Mesothelial cell of epicardium (in vitro differentiated cells): ENCODE measurements at regions not wholly inside any gene's neighbourhood (a gene's known extent, or its start where the extent isn't known, plus 50 kb on each side); places are given as distances from the start of the nearest gene placed in this dataset.
"Not testable (repeated sequence)": the region's sequence is repeated elsewhere in the genome, so short reads cannot be mapped to it uniquely, and the experiment has no call there.

Experiments
- DNase-seq, 2 experiments: peaks; one replicate each; pipeline ENCODE4 v3.0.0; 2021; ENCODE audit warnings: low spot score in 2 of 2; ENCODE audit not compliant: unreplicated experiment in 2 of 2
- H3K27ac Mint-ChIP-seq: 2 replicates; pipeline ENCODE4 v1.8.0; 2021; ENCODE audit warnings: mixed read lengths
- H3K27me3 Mint-ChIP-seq: 2 replicates; pipeline ENCODE4 v1.8.0; 2021; ENCODE audit warnings: low read depth, mixed read lengths
- H3K36me3 Mint-ChIP-seq: 2 replicates; pipeline ENCODE4 v1.8.0; 2021; ENCODE audit warnings: mixed read lengths
- H3K4me1 Mint-ChIP-seq: 2 replicates; pipeline ENCODE4 v1.8.0; 2021; ENCODE audit warnings: mixed read lengths
- H3K4me3 Mint-ChIP-seq: 2 replicates; pipeline ENCODE4 v1.8.0; 2021; ENCODE audit warnings: mild to moderate bottlenecking, moderate library complexity, mixed read lengths
- H3K9me3 Mint-ChIP-seq: 2 replicates; pipeline ENCODE4 v1.8.0; 2021; ENCODE audit warnings: mixed read lengths
- CTCF ChIP-seq: fragments of 200-600 bp; sonication (generic); IDR thresholded peaks from one replicate; pipeline ENCODE4 v1.5.0; 2021; ENCODE audit warnings: antibody characterized with exemption; ENCODE audit not compliant: unreplicated experiment

GRCh38 chr12:85462888-85463287, 182.9 kb downstream of the ALX1 start:
- no peak for TF ChIP-seq CTCF
- Mint-ChIP-seq H3K27me3 (no peaks in the 10 kb centered on the region), H3K27ac (no peak overlapping the region), H3K4me1 (no peaks in the 10 kb centered on the region), H3K9me3 (no peaks in the 10 kb centered on the region), H3K36me3 (no peaks in the 10 kb centered on the region), H3K4me3 (no peak overlapping the region)
- no peak for DNase-seq

GRCh38 chr12:85466890-85467289, 186.9 kb downstream of the ALX1 start:
- Mint-ChIP-seq H3K27me3 (peaks cover 2% of the 10 kb centered on the region), H3K4me3 (no peak overlapping the region), H3K4me1 (peaks cover 19% of the 10 kb centered on the region), H3K9me3 (peaks cover 12% of the 10 kb centered on the region), H3K36me3 (peaks cover 6% of the 10 kb centered on the region), H3K27ac (no peak overlapping the region)
- no peak for DNase-seq
- TF ChIP-seq CTCF, result no peak

DNA sequence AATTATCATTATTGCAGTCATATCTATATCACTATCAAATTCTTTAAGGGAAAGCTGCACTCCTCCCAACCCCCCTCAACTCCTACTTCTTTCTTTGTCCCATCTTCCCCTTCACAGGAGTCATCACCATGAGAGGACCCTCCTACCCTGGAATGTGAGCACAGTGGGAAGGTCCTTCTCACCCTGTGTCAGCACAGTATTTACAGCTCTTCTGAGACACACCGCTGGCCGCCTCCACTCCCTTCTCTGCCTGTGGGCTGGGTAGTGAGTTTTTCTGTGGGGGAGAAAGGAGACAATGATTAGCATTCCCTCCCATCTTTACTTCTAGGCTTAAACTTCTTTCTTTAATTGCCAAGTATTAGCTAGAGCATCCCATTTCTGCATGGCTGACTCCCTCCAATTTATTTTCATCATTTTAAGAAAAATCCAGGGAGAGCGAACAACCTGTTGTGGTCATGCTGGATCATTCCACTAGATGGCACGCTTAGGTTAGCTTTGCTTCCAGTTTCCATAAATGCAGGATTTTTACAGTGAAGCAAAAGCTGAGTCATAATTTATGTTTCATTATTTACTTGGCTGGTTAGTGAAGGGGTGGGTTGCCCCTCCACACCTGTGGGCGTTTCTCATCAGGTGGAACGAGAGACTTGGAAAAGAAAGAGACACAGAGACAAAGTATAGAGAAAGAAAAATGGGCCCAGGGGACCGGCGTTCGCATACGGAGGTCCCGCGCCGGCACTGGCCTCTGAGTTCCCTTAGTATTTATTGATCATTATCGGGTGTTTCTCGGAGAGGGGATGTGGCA, 188.5 kb downstream of the ALX1 start:
- Mint-ChIP-seq H3K9me3 (peaks cover 12% of the 10 kb centered on the region), H3K27ac (peak overlapping the region; percentile 87), H3K27me3 (peaks cover 2% of the 10 kb centered on the region), H3K4me3 (peak overlapping the region; percentile 83), H3K36me3 (peaks cover 6% of the 10 kb centered on the region), H3K4me1 (peaks cover 19% of the 10 kb centered on the region)
- peak in 1 of 2 experiments; percentile 61 for DNase-seq
- peak; percentile 84 for TF ChIP-seq CTCF

DNA sequence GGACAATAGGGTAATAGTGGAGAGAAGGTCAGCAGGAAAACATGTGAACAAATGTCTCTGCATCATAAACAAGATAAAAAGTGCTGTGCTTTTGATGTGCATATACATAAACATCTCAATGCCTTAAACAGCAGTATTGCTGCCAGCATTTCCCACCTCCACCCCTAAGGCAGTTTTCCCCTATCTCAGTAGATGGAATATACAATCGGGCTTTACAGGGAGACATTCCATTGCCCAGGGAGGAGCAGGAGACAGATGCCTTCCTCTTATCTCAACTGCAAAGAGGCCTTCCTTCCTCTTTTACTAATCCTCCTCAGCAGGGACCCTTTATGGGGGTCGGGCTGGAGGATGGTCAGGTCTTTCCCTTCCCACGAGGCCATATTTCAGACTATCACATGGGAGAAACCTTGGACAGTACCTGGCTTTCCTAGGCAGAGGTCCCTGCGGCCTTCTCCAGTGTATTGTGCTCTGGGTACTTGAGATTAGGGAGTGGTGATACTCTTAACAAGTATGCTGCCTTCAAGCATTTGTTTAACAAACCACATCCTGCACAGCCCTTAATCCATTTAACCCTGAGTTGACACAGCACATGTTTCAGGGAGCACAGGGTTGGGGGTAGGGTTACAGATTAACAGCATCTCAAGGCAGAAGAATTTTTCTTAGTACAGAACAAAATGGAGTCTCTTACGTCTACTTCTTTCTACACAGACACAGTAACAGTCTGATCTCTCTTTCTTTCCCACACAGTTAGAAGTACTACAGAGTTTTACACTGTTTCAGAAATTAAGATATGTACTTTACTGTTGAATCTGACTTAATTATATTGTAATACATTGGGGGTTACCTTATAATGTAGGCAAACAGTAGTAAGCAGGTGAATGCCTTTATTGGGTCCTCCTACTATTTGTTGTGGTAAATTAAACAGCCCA, 189.4 kb downstream of the ALX1 start:
- peak in 1 of 2 experiments; percentile 39 for DNase-seq
- H3K27ac Mint-ChIP-seq, result peak overlapping the region; percentile 87
- H3K27me3 Mint-ChIP-seq, H3K36me3 Mint-ChIP-seq: not testable (repeated sequence)
- H3K9me3 Mint-ChIP-seq, result peaks cover 12% of the 10 kb centered on the region
- H3K4me1 Mint-ChIP-seq, result peaks cover 19% of the 10 kb centered on the region
- H3K4me3 Mint-ChIP-seq, result peak overlapping the region; percentile 83

DNA sequence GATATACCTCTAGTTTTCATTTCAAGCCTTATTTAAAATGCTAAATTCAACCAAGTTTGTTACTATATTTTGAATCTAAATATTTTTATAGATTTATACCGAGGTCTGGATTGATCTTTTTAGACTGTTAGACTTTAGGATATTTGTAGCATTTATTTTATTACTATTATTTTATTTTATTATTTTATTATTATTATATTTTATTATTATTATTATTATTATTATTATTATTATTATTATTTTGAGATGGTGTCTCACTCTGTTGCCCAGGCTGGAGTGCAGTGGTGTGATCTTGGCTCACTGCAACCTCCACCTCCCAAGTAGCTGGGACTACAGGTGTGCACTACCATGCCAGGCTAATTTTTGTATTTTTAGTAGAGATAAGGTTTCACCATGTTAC, 195.3 kb downstream of the ALX1 start:
- H3K4me3 Mint-ChIP-seq, DNase-seq, H3K4me1 Mint-ChIP-seq, H3K27me3 Mint-ChIP-seq, H3K27ac Mint-ChIP-seq, H3K36me3 Mint-ChIP-seq: not testable (repeated sequence)
- H3K9me3 Mint-ChIP-seq, result peaks cover 12% of the 10 kb centered on the region

- Mint-ChIP-seq H3K4me3 (no peak overlapping the region), H3K27ac (no peak overlapping the region), H3K27me3 (no peaks in the 10 kb centered on the region), H3K36me3 (no peaks in the 10 kb centered on the region), H3K9me3 (no peaks in the 10 kb centered on the region), H3K4me1 (peaks cover 4% of the 10 kb centered on the region)
- DNase-seq, result no peak
- no peak for TF ChIP-seq CTCF
Observed at GRCh38 chr12:85476756-85477155, 196.7 kb downstream of the ALX1 start.
